Hematopoietic multipotent progenitor cell treated with erythropoietin and hydrocortisone succinate and interleukin-3 and kit ligand, for 15 days (in vitro differentiated cells): ENCODE measurements at regions not wholly inside any gene's neighbourhood (a gene's known extent, or its start where the extent isn't known, plus 50 kb on each side); places are given as distances from the start of the nearest gene placed in this dataset.
"Not testable (repeated sequence)": the region's sequence is repeated elsewhere in the genome, so short reads cannot be mapped to it uniquely, and the experiment has no call there.

Experiments
- DNase-seq: peaks from one replicate; pipeline ENCODE4 v3.0.0-alpha.2; 2015; ENCODE audit warnings: low spot score

DNA sequence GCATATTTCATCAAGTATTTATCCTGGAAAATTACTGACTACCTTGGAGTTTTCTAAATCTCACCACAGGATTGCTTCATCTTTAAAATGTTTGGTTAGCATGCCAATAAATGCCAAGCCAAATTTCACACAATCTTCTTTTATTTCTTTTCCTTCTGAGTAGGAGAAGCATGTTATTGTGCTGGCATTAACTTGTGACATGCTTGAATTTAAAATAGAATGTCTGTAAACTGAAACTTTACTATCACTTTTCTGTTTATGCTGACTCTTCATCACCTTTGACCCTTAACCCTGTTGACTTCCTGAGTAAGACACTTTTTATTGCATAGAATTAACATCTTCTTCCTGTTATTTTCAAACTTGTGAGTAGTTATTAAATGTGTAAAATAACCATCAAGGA lies 56.2 kb upstream of the LRRTM4 start:
- DNase-seq: no peak

GRCh38 chr2:77579076-77579769 lies 57.0 kb upstream of the LRRTM4 start:
- no peak for DNase-seq

- no peak for DNase-seq
Measured at GRCh38 chr2:77588438-77588837, 66.3 kb upstream of the LRRTM4 start.

DNA sequence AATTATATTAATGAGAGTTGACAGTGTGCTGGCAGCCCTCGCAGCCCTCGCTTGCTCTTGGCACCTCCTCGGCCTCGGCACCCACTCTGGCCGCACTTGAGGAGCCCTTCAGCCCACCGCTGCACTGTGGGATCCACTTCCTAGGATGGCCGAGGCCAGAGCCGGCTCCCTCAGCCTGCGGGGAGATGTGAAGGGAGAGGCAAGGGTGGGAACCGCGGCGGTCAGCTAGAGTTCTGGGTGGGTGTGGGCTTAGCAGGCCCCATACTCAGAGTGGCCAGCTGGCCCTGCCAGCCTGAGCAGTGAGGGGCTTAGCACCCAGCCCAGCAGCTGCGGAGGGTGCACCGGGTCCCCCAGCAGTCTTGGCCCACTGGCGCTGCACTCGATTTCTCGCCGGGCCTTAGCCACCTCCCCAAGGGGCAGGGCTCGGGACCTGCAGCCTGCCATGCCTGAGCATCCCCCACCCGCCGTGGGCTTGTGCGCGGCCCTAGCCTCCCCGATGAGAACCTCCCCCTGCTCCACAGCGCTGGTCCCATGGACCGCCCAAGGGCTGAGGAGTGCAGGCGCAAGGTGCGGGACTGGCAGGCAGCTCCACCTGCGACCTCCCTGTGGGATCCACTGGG lies 68.2 kb upstream of the LRRTM4 start:
- DNase-seq: no peak

DNA sequence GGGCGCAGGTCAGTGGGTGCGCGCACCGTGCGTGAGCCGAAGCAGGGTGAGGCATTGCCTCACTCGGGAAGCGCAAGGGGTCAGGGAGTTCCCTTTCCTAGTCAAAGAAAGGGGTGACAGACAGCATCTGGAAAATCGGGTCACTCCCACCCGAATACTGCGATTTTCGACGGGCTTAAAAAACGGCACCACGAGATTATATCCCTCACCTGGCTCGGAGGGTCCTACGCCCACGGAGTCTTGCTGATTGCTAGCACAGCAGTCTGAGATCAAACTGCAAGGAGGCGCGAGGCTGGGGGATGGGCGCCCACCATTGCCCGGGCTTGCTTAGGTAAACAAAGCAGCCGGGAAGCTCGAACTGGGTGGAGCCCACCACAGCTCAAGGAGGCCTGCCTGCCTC lies 70.8 kb upstream of the LRRTM4 start:
- DNase-seq: not testable (repeated sequence)

DNA sequence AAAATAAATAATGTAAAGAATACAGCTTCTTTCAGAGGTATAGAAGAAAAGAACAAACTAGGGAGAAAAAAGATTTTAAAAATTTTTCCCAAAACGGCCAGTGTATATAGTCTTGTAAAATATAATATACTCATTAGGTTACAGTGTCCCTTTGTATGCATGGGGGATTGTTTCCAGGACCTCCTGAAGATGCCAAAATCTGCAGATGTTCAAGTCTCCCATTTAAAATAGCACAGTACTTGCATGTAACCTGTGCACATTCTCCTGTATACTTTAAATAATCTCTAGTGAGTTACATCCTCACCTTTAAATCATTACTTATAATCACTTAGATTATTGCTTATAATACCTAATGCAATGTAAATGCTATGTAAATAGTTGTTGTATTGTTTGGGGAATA lies 80.6 kb upstream of the LRRTM4 start:
- DNase-seq: no peak

DNA sequence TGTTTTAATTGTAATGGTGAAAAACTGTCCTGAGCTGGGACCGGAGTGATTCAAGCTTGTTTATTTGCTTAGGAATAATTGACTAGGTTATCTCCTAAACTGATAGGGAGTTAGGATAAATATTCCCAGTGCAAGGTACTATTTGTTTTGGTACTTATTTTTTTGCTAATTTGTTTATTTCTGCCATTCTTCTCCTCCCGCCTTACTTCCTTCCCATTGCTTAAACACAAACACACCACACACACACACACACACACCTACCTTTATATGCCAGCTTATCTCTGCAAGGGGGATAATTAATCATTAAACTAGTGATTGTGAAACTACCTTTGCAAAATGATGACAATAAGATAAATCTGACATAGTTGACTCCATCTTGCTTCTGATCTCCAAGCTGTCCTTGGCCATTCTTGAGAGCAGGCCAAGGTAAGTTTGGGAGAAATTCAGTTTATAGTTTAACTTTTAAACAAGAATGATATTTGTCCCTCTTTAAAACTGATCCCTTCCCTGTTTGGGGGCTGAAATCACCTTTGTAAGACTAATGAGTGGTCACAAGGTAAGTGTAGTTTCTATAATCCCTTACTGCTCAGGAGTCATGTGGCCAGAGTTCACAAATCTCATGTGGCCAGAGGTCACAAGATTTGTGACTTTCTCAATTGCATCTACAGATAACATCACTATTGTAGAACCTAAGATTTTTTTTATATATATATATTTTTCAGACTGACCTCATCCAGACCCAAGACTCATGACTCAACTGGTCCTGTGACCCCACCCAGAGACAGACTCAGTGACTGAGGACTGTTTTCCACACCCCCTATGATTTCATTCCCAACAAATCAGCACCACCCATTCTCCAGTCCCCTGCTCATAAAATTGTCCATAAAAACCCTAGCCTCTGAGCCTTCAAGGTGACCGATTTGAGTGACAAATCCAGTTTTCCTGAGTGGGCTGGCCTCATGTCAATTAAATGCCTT lies 83.1 kb upstream of the LRRTM4 start:
- DNase-seq: no peak

- no peak for DNase-seq
Measured at GRCh38 chr2:77608510-77608909, 86.3 kb upstream of the LRRTM4 start.

GRCh38 chr2:77629539-77629938 lies 107.4 kb upstream of the LRRTM4 start:
- no peak for DNase-seq

GRCh38 chr2:77631007-77631406 lies 108.8 kb upstream of the LRRTM4 start:
- no peak for DNase-seq

GRCh38 chr2:77633601-77634000 lies 111.4 kb upstream of the LRRTM4 start:
- no peak for DNase-seq

DNA sequence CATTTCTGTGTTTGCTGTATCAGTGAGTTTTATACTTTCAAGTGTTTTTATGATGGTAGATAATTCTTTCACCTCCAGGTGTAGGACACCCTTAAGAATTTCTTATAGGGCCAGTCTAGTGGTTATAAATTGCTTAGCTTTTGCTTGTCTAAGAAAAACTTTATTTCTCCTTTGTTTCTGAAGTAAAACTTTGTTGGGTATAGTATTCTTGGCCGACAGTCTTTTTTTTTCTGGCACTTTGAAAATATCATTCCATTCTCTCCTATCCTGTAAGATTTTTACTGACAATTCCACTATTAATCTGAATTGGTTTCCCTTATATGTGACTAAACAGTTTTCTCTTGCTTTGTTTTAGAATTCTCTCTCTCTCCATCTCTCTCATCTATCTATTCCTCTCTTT lies 118.7 kb upstream of the LRRTM4 start:
- DNase-seq: no peak

- DNase-seq: no peak
Measured at GRCh38 chr2:77642339-77642738, 120.2 kb upstream of the LRRTM4 start.

DNA sequence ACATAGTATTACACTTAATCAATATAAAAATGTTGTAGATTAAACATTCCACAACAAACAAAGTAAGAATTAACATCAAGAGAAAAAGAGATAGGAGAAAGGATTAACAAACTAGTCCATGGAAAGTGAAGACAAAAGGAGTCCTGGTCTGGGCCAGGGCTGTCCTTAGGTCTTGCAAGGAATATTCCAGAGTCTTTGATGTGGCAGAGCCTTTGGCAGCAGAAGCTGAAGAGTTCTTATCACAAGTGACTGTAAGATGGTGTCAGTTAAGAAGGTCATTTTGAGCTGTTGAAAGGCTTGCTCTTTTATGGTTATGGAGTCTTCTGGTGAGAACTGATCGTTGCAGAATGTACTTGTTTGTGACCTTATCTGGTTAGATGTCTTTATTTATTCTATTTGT lies 127.7 kb upstream of the LRRTM4 start:
- DNase-seq: no peak

DNA sequence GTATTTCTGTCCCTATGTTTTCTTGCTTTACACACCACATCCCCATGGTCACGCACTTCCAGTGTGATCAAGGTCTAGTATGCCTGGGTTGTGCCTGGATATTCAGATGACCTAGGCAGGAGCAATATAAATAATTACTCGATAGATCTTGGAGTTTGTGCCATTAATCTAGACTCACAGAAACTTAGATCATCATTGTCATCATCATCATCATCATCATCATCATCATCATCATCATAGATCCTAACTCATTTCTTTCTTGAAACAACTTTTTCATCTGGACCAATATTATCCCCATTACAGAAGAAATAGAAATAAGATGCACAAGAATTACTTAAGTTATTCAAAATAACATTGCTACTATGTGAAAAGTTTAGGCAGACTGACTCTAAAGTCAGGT lies 130.3 kb upstream of the LRRTM4 start:
- no peak for DNase-seq

GRCh38 chr2:77664491-77664890 lies 142.3 kb upstream of the LRRTM4 start:
- no peak for DNase-seq

DNA sequence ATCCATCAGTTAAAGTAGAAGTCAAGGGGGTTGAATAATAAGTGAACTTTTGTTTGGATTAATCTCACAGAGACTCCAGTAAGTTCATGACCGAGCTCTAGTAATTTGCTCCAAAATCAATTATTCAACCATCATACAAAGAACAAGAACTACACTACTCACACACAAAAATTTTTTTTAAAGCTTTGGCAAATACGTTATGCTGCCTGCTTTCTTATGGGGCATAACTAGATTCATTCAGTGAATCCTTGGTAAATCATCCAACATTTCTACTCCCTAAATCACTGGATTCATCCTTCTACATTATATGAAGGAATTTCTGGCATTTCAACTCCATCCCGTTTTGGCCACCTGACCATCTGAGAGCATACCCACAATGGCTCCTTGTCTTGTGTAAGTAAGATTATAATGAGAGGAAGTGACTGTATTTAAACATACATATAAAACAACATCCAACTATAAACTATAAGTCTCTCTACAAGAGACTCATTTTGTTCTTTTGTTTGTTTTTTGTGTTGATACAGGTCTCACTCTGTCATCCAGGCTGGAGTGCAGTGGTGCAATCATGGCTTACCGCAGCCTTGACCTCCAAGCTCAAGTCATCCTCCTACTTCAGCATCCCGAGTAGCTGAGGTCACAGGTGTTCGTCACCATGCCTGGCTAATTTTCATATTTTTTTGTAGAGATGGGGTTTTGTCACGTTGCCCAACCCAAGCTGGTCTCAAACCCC lies 144.2 kb upstream of the LRRTM4 start:
- no peak for DNase-seq

DNA sequence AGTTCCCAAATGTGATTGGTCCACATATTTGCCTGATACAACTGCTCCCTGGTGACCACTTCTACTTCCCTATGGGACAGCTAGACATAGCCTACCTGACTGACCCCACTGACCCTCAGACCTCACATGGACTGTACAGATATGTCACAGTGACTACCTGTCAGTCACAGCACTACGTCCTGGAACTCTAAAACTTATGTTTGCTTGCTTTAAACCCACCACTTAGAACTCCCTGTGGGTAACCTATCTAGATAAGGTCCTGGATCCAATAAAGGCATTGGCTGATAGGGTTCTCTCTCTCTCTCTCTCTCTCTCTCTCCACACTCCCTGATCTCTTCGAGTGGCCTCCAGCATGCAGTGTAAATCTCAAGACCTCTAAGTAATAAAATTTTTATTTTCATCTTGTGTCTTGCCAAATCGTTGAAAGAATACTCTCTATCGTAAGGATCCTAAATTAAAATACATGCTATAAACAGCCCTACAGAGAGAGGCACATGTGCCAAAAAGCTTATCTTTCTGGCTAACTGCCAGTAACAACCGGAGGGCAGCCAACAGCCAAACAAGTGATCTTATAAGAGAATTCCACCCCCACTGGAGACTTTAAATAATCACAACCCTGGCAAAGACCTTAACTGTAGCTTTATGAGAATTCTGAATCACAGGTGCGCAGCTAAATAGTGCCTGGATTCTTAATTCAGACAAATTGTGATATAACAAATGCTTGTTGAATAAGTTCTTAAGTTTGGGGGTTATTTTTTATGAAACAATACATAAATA lies 162.6 kb upstream of the LRRTM4 start:
- peak; percentile 2 for DNase-seq

GRCh38 chr2:77712601-77713000 lies 190.4 kb upstream of the LRRTM4 start:
- no peak for DNase-seq

GRCh38 chr2:77713412-77713811 lies 191.2 kb upstream of the LRRTM4 start:
- no peak for DNase-seq

DNA sequence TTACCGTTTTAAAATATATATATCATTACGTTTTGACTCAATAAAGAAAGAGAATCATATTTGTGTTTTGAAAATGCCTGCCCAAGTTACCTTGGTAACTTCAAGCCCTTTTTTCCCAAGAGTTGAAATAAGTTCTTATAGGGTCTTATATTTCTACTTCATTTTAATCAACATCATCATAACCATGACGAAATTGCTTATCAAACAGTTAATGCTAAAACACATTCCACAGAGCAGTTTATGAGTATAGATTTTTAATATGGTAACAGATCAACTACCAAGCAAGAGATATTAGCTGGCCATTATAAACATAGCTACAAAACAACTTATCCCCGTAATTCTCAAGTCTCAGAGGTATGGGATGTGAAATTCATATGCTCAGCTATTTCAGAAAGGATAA lies 197.9 kb upstream of the LRRTM4 start:
- no peak for DNase-seq
